Ureter (tissue), 1 donor: ENCODE measurements at regions not wholly inside any gene's neighbourhood (a gene's known extent, or its start where the extent isn't known, plus 50 kb on each side); places are given as distances from the start of the nearest gene placed in this dataset.
"Not testable (repeated sequence)": the region's sequence is repeated elsewhere in the genome, so short reads cannot be mapped to it uniquely, and the experiment has no call there.

ENCODE experiments used
- DNase-seq: peaks from one replicate; pipeline ENCODE4 v3.0.0-alpha.2; 2020; ENCODE audit warnings: low spot score
- donor health status: DM: yes; HTN: yes; CAD: no.

DNA sequence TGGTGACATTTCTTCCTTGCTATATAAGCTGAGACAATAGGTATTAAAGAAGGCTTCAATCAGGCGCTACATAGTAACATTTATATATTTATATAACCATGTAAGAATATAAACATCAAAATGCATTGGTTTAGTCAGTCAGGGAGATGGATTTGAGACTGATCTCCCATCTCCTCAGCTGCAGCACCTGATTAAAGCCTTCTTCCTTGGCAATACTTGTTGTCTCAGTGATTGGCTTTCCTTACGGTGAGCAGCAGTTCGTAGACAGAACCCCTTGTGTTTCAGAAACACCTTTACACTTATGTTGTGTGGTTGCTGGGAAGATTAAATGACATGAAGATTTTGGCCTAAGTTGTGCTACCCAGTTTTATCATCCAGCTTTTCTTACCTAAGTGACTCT, 323.3 kb upstream of the DUSP10 start:
- no peak for DNase-seq

GRCh38 chr1:222064388-222065211, 322.7 kb upstream of the DUSP10 start:
- no peak for DNase-seq

GRCh38 chr1:222062640-222063039, 320.8 kb upstream of the DUSP10 start:
- no peak for DNase-seq

DNA sequence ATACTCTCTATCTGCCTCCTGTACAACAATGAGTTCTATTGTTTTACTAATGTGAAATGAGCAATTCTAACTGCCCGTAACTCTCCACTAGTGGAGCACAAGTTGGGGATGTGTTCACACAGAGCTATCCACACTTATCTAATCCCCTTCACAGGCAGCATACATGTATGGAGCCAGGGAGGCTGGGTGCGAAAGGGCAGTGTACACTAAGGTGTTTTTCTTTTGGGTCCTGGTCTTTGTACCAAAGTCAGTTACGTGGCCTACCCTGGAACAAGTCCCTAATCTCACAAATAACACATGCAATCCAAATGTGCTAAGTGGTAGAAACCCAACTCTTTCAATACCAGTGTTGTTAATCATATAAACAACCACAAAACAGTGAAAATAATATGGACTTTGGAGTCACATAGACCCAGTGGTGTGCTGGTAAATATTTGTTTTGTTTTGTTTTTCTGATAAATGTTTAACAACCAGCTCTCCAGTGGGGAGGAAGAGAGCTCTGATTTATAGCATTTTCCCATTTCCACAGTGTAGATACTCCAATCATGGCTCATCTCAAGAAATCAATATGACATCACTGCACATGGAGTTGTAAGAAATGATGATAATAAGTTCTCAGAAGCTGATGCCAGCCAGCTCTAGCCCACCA, 319.9 kb upstream of the DUSP10 start:
- DNase-seq = no peak

GRCh38 chr1:222060210-222060916, 318.5 kb upstream of the DUSP10 start:
- DNase-seq = no peak

DNA sequence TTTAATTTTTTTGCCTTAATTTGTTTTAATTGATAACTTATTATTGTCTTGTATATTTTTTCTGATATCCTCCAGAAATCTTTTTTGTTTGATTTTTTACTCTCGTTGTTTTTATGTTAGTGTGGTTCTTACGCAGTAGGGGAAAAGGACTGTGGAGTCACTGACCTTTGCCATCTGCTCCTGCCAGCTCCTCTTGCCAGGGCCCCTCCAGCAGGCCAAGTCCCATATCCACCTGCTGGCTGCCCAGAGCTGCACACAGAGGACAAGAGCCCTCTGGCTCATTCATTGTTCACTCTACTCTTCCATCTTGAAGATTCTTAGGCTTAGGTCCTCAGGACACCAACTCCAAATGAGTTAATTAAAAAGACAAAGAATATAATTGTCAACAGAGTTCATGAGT, 316.4 kb upstream of the DUSP10 start:
- DNase-seq = no peak

DNA sequence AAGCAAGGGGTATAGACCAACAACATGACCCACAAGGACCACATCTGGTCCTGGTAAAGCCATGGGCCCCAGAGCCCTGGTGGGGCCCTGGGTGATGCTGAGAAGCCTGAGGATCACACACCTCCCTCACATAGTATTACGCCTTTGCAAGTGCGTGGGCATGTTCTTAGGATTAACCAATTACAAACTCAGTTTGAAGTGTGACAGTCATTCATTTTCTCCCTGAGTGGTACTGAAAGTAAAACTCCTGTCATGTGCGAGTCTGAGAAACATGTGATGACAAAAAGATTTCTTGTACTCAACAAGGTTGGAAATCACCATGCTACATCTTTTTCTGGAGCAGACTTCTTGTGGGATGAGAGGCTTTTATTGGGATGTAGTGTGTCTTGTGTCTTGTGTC, 315.3 kb upstream of the DUSP10 start:
- no peak for DNase-seq

- DNase-seq = no peak
Observed at GRCh38 chr1:222054416-222054815, 312.5 kb upstream of the DUSP10 start.

DNA sequence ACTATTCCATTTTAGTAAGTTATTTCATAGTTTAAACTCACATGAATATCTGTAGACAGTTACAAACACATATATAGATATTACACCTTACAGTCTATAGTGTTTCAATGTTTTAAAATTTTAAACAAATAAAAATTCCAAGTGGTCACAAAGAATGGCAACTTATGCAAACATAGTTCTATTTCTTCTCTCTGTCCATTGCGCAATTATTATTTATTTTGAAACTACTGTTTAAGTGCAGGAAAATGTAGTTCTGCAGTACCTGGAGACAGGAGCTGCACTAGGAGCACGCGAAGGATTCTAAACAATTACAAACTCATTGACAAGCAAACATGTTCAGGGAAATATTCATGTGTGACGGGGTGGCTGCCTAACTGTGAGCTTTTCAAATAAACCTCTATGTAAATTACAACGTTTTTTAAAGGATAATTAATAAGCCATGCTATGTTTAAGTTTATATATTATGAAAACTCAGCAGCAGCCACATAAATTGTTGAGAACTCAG, 312.0 kb upstream of the DUSP10 start:
- no peak for DNase-seq

DNA sequence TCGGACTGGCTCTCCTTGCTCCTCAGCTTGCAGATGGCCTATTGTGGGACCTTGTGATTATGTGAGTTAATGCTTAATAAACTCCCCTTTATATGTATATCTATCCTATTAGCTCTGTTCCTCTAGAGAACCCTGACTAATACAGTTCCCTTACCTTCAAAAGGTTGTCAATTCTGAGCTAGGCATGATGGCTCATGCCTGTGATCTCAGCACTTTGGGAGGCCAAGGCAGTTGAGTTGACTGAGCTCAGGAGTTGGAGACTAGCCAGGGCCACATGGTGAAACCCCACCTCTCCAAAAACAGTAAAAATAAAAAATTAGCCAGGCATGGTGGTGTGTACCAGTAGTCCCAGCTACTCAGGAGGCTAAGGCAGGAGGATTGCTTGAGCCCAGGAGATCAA, 309.4 kb upstream of the DUSP10 start:
- DNase-seq = not testable (repeated sequence)

- DNase-seq = not testable (repeated sequence)
Observed at GRCh38 chr1:222049661-222050060, 307.8 kb upstream of the DUSP10 start.

GRCh38 chr1:222049176-222049575, 307.3 kb upstream of the DUSP10 start:
- DNase-seq = no peak

DNA sequence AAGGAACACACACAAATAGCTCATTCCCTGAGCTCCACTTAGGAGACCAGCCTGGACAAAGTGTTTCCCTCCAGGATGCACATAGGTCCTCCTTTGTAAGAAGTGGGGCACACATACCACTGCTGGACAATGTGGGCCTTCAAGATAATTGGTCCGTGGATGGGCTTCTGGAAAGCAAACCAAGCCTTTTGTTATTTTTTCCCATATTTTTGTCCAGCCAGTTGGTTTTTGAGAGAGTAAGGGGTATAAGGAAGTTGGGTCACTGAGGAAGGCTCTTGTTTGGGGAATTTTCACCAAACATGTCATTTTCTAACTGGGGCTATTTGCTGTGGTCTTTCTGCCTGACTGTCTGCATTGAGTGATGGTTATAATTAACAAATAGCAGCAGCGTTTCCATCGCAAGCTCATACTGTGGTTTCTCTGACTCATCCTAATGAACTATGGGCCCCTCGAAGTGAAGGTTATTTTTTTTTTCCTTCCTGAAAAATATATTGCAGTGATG, 306.3 kb upstream of the DUSP10 start:
- no peak for DNase-seq

DNA sequence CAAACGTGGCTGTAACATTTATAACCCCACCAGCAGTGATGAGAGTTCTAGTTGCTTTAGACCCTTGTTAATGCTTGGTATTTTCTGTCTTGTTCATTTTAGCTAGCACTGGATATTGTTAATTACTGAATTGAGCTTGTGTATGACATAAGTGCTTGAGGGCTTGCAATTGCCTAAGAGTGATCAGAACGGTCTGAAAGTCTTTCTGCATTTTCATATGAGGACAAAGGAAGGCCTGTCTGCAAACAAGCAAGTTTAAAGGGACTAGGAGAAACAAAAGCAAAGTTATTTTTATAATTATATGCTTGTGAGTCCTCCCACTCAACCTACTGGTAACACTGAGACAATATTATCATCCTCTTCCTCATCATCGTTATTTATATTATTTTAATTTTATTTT, 305.5 kb upstream of the DUSP10 start:
- no peak for DNase-seq

GRCh38 chr1:222046684-222047263, 304.9 kb upstream of the DUSP10 start:
- no peak for DNase-seq

DNA sequence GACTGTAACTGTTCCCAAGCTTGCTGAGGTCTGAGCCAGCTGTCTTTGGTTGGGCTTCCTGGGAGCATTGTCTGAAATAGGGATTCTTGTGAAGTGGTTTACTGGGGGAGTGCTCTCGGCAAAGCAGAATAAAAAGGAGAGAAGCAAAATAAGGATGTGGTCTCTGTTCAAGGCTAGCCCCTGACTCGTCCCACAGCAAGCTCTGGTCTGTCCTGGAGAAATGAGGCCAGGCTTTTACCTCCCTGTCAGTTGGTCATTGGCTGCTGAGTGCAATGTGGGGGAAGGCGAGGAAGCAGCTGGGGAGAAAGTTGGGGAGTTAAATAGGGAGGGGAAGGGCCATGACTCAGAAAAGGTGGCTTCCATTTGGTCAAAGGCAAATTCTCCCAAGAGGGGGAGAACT, 303.9 kb upstream of the DUSP10 start:
- no peak for DNase-seq

DNA sequence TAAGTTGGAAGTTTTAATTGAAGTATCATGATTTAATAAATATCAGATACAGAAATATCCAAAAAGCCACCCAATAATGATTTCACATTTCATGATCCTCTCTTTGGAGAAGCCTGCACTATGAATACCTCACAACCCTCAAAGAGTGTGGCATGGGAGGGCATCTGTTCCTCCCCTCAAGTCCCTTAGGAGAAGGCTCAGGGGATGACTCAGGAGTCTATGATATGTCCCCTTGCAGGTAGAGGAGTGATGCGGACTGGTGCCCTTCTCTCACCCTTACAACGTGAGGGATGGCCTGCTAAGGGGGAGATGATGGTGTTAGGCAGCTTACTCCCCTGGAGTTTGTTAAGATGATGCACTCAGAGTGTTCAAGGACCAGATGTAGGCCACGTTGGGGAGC, 303.3 kb upstream of the DUSP10 start:
- DNase-seq = no peak

GRCh38 chr1:222043444-222044292, 301.8 kb upstream of the DUSP10 start:
- no peak for DNase-seq

DNA sequence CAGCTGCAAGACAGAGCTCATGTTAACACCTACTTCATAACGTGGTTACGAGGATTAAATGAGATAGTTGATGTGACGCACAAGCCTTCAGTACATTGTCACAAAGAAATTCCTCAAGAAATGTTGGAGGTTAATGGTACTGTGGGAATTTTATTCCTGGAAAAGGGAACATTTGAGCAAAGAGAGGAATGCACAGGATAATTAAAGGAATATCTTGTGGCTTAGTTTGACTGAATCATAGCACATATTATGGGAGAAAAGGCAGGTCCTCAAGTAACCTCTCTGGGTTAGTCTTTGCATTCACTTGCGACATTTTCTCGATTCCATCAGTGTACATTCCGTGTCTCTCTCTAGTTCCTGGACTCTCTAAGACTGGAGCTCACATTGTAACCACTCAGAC, 300.2 kb upstream of the DUSP10 start:
- DNase-seq = no peak

DNA sequence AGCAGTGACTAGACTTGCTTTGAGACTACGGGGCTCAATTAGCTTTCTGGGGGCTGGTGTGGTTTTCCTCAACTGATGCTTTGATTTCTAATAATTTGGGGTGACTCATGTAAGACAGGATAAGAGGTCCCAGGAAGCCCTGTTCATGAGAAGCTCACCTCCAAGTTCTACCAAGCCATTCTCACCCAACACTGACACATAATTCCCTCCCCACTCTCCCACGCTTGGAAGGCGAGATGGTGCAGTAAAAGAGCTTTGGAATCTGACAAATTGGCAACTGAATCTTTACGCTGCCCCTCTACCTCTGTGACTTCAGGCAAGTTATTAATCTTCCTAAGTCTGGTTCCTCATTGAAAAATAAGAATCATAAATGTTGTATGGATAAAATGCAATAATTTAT, 299.1 kb upstream of the DUSP10 start:
- DNase-seq = no peak

- no peak for DNase-seq
Observed at GRCh38 chr1:222040121-222040805, 298.4 kb upstream of the DUSP10 start.
